ENCODE measurements at regions not wholly inside any gene's neighbourhood (a gene's known extent, or its start where the extent isn't known, plus 50 kb on each side); places are given as distances from the start of the nearest gene placed in this dataset.

DNA sequence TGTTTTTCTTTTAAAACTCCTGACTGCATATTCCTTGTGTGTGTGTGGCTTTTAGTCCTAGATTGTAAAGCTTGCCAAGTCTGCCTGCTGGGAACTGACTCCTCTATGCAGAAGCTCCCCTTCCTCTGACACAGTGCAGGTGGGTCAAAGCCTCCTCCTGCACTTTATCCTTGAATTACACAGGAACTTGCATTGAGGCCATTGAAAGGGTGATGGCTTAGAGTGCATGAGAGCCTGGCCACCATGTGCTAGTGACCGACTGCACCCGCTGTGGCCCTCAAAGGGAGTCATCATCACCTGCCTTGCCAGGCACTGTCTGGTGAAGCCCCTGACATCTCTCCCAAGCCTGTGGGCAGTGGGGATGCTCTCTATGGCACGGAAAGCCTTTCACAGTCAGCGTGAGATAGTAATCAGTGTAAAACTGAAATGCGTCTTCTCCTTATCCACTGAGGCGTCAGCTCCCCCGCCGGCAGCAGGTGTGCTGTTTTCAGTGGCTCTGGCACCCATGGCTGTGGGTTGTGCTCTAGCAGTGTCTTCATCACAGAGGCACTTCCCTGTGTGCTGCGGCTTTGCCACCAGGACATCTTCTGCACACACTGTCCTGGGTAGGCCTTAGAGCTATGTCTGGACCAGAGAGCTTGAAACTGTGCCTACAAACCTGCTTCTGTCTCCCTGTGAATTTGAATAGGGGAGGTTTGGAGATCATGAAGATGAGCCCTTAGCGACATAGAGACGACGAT is 87.9 kb downstream of the THBS2 start:
- no peak for DNase-seq

DNA sequence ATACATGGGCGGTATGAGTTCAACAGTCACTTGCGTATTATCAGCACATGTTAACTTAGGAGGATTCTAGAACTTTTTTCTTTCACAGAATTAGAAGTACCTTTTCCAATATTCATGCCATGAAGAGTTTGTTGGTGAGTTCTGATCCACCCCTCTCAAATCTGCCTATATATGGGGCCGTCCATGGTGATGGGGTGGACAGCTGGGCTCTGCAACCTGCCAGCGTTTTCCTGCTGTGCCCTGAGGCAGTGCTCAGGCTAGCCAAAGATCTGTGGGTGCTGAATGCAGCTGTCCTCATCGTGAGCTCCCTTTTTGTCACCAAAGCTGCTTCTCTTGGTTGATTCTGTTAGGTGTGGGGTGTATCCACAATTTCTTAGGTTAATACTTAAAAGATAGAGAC is 88.7 kb downstream of the THBS2 start:
- no peak for DNase-seq

DNA sequence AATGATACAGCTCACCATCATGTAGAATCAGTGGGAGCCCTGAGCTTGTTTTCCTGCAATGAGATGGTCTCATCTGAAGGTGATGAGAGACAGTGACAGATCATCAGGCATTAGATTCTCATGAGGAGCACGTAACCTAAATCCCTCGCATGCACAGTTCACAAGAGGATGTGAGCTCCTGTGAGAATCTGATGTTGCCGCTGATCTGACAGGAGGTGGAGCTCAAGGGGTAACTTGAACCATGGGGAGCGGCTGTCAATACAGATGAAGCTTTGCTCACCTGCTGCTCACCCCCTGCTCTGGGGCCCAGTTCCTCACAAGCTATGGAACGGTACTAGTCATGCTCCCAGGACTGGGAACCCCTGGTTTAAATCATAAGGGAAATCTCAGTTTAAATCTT is 89.2 kb downstream of the THBS2 start:
- no peak for DNase-seq

DNA sequence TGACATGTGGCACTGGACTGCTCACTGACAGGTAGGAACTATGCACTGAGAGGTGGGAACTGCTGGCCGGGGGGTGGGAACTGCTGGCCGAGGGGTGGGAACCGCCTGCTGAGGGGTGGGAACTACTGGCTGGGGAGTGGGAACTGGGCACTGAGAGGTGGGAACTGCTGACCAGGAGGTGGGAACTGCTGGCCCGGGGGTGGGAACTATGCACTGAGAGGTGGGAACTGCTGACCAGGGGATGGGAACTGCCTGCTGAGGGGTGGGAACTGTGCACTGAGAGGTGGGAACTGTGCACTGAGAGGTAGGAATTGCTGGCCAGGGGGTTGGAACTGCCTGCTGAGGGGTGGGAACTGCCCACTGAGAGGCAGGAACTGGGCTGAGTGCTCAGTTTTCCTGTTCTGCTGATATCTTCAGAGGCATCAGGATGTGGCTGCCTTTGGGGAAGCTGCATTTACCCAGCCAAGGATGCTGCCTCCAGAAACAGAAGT is 90.2 kb downstream of the THBS2 start:
- DNase-seq, result peak; percentile 61

DNA sequence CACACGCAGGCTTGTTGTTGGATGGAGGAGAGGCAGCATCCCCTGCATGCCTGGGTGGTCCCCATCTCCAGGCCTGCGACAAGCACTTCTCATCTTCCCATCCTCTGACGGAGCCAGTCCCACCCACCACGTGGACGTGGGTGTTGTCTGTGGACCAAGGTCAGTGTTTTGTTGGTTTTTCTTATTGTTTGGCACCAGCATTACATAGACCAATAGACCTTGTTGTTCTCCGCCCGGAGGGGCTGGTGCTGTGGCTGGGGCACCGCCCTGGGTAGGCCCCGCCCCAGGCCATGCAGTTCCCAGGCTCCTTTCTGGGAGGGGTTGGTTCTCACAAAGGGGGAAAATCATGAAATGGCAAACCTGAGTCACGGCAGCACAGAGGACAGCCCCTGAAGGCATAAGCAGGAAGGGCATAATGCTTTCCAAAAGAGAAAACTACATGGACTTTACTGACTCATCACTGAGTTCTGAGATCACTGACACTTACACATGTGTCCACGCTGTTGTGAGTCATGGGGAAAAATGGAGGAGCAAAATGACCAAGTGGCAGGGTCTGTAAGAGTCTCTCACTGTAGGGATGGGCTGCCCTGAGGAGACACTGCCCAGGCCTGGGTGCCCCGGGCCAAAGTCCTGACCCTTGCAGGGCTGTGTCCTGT is 90.8 kb downstream of the THBS2 start:
- no peak for DNase-seq

DNA sequence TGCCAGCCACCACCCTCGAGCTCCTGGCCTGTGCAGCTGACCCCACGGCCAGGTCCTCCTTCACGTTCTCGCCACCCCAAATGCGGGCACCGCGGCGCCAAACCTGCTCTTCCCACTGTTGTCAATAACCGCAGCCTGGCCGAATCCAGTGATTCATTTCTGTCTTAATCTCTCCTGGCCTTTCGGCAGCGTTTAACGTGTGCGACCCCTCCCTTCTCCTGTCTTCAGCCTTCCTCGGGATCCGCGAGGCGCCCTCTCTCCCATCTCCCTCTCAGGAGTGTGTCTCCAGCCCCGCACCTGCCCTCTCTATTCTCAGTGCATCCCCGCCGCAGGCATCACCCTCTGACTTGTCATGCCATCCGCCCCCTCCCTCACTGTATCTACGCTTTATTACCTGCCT is 91.4 kb downstream of the THBS2 start:
- DNase-seq, result no peak

DNA sequence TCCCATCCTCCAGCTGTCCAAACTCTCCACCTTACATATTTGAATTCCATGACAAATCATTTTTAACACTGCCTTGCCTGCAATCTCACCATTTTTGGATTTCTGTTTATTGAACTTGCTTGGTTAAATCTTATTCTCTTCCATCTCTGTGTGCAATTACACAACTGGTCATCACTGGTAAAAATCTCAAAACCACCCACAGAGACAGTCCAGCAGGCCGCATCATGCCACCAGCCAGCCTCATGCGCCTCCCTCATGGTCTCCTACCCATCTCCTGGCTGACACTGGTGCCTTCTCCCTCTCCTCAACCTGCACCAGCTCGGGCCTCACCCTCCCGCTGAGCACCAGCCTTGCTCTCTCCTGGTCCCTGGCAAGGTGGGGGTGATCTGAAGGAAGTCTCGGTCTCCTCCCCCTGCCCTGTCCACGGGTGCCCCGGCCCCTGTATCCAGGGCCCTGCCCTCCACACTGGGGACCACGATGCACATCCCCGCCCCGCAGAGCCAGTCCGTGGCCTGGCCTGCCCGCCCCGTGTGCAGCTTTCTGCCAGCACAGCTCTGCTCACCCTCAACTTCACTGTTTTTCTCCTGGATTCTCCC is 92.0 kb downstream of the THBS2 start:
- no peak for DNase-seq

DNA sequence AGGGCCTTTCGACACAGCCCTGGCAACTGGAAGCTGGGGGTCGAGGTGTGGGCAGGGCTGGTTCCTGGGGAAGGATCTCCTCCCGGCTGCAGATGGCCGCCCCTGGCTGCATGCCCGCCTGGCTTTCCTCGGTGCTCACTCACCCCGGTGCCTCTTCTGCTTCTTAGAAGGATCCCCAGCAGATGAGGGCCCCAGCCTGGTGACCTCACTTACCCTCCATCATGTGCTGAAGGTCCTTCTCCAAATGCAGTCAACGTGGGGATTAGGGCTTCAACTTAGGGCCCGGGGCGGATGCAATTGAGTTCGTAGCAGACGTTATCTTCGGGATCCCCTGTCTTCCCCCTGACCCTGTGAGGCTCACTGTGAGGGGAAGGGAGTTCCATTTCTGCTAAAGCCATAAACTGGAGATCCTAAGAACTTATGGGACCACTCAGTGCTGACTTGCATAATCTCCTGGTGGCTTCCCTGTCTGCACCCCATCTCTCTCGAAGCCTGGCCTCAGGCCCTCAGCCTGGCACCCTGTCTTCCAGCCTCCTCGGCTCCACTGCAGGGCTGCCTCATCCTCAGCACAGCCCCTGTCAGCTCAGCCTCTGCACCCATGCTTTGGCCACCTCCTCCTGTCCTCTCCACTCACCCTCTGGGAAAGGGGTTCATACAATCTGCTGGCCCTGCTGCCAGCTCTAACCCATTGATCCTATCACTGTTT is 92.6 kb downstream of the THBS2 start:
- DNase-seq, result no peak

DNA sequence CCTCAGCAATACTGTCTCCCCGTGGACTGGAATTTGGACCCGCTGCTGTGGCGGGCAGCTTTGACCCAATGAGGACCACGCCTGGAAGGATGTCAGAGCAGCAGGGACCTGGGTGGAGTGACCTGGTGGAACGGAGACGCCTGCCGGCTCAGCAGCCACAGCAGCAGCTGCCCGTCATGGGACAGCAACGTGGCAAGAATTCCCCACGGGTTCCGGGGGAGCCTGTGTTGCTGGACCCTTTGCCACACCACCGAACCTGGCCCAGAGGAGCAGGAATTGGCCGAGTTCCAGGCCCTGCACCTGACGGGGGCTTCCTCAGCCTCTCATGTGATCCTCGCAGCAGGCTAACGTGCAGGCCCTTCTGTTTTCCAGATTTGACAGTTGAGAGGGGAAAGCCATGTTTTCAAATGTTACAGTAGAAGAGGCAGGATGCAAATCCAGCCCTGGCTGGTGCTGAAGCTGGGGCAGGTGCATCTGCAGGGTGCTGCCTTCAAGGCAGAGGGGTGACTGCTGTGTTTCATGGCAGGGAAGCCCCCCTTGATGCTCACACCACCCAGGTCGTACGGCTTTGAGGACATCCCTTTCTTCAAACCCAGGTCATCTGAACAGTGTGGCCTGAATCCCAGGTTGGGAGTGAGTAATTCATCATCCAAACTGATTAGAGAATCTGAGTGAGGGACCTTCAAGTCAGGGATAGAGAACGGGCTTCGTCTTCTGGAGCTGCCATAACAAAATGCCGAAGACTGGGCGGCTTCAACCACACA is 93.4 kb downstream of the THBS2 start:
- DNase-seq, result no peak

DNA sequence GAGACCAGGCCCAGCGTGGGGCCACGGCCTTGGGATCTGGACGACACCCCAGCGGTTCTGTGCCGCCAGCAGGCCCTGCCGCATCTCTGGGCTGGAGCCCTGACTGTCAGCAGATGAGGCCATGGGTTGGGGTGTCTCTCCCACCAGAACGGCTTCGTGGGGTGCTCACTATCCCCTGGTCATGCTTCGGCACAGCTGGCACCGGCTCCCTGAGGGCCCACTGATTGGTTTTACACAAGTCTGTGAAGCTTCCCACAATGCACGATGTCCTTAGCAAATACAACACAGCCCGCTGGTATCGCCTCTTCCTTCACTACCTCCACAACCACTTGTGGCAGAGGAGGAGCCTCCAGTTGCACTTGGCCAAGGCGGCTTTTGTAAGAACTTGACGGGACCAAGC is 94.3 kb downstream of the THBS2 start:
- DNase-seq, result no peak

DNA sequence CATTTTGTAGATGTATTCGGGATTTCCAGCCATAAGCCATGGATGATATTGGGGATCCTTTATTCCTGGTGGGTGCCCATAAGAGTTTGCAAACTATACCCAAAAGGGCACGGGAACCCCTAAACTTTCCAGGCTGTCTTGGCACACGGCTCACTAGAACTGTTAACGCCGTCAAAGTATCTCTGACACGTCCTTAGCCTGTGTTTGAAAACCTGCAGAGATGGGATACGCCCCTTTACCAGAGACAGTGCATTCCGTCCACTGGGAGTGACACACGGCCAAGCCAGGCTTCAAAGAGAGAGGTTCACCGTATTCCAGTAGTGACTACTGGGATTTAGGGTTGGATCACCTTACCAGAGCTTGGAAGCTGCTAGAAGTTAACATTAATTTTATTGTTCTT is 95.0 kb downstream of the THBS2 start:
- no peak for DNase-seq

DNA sequence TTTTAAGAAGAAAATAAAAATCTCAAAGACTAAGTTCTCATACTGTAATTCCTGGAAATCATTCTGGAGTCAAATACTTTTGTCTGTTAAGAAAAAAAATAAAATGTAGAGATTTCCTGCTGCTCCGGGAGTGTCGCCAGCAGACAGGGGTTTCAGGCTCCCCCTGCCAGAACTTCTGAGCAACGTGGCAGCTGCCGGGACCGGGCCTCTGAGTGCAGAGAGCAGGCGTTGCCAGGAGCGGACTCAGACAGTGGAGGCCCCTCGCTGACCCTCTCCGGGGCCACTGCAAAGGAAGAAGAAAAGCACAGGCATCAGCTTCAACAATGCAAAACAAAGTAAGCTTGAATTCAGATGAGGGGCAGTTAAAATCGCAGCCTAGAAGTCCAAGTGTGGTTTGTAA is 95.5 kb downstream of the THBS2 start:
- no peak for DNase-seq

DNA sequence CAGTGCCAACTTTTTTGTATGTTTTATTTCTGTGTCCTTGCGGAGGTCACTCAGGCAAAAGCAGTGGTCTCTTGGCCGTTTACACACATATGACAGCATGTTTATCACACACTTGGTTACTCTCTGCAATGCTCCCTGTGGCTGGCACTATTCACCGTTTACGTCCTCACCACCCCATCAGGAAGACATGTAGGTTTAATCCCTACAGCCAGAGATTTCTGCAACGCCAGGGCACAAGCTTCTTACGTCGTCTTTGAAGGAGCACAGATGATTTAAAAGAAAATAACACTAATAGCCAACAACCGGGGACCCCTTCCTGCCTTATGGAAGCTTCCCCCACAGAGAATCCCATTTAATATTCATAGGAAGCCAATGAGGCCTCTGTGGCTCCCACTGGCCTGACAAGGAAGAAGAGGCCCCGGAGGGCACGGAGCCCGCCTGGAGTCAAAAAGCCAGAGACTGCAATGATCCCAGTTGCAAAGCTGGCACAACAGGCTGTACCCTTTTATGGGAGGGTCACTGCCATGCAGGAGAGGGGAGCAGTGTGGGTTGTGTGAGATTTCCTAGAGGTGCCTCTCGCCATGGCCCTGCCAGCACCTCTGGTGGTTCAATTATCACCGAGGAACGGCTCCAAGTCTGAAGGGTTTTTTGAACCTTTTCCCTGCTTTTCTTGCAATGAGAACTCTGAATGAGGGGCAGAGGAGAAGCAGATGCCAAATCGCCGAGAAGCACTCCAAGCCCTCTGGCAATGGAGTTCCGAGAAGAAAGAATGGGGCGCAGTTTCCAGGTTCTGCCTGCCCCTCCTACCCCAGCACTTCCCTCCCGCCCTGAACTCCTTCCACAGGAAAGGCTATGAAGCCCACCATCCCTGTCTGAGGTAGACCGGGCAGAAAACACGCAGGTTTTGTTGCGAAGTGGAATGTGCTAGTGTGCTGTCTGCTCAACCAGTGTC is 96.2 kb downstream of the THBS2 start:
- no peak for DNase-seq

DNA sequence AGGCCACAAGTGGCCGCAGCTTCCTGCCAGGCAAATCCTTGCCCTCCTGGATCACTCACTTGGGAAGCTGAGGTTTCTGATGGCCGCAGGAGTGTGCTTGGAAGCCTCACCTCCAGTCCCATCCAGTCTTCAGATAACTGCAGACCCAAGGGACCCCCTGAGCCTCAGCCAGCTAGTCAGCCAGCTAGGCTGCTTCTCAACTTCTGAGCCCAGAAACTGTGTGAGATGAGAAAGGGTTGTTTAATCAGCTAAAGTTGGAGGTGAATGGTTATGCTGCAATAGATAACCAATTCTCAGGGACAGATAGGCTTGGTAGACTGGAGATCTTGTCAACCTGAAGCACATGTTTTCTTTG is 96.9 kb downstream of the THBS2 start:
- no peak for DNase-seq

DNA sequence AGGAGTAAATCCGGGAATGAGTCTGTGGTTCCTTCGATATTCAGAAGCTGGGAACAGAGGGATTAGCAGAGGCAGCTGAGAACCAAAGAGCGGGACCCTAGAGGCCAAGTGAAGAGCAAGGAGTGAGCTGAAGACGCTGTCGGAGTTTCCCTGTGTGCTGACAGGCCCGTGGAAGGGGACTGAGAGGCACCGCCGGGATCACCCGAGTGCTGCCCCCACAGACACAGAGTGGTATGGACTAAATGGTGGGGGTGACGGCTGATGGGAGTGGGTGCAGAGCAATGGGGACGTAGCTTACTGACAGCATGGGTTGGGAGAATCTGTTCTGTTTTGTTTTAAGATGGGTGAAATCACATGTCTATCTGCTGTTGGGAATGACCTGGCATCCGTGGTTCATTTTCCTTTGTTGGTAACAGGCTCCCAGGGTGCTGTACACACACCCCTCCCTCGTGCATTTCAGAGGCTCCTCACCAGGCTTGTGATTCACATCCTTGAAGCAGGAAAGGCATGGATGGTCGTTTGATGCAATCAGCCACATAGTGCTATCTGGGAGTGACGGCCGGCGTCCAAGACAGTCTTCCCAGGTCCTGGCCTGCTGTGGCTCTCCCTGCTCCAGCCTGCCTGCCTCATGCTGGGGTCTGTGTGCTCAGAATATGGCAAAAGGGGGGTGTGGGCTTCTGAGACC is 97.4 kb downstream of the THBS2 start:
- no peak for DNase-seq

DNA sequence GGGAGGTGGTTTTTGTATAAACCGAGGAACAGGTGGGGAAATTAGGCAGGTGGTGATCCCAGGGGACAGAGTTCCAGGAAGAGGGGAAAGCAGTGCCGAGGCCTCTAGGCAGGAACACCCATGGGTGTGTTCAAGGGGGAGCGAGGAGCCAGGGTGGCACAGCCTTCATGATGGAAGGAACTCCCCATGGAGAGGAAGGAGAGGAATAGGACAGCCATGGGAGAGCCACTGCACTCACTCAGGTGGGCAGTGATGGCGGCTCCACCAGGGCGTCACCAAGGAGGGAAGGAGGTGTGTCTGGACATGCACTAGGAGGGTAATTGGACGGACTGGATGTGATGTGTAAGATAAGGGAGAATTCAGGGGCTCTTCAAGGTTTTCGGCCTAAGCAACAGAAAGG is 98.2 kb downstream of the THBS2 start:
- DNase-seq, result no peak

DNA sequence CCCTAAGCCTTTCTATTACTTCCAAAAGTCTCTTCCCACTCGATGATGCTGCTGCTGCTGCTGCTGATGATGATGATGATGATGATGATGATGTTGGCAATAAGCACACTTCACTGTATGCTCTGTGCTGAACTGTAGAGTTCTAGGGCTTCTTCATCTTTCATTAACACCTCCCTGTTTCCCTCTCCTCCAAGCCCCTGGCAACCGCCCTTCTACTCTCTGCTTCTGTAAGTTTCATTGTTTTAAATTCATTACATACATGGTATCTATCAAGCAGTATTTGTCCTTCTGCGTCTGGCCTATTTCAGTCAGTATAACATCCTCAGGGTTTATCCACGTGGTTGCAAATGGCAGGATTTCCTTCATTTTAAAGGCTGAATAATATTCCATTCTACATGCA is 100.2 kb downstream of the THBS2 start:
- no peak for DNase-seq

DNA sequence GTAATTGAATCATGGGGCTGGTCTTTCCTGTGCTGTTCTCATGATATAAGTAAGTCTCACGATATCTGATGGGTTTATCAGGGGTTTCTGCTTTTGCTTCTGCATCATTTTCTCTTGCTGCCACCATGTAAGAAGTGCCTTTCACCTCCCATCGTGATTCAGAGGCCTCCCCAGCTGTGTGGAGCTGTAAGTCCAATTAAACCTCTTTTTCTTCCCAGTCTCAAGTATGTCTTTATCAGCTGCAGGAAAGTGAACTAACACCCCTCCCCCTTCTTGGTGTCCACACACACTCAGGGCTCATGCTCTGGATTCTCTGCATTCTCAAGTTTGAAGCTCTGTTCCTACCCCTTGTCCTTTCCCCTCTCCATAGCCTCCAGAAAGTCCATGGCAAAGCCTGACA is 107.1 kb downstream of the THBS2 start:
- DNase-seq, result no peak

DNA sequence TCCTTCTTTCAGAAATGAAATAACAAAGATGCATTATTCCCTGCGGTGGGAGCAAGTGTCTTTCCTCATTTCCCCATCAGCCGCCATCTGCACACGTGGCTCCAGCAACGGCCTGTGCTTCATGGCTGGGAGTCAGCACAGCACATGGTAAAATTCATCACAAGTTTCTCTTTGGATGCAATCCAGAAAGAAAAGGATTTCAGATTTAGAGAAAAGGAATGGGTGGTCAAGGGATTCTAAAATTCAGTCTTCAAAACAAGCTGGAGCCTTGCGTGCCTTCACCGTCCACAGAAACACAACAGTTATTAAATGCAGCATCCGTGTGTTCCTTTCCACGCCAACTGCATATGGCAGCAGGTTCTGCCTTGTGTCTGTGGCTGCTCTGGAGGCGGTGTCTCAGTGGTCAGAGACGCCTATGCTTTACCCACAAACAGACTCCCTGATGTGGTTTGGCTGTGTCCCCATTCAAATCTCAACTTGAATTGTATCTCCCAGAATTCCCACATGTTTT is 107.6 kb downstream of the THBS2 start:
- no peak for DNase-seq

DNA sequence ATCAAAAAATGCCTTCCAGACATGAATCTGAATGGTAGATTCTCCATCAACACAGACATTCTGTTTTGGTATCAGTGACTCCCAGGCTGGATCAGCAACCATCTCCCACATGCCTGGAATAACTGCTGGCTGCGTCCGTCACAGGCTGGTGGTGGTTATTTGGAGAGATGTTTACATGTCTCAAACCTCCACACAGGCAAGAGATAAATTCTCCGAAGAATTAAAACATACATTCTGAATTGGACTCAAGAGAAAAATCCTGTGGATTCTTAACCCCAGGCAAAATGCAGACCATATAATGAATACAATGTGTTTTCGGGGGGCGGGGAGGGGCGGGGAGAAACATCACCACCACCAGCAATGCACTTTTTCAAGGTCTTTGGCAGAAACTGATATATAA is 108.2 kb downstream of the THBS2 start:
- DNase-seq, result no peak

DNA sequence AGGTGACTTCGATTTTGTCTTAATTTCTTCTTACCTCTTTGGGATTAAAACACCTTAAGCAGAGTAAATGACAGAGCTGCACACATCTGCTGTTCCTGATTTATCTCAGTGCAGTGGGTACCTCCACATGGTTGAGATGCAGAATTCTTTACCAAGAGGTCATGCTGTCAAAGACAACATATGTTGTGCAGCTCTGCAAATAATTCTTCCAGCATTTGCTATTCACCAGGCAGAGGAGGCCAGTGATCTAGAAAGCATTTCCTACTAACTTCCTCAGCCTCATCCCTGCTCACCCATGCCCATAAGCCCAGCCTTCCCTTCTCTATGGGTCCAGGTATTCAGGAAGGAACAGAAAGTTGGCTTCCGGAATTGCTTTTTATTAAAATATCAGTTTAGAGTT is 109.3 kb downstream of the THBS2 start:
- no peak for DNase-seq

Data from hematopoietic multipotent progenitor cell treated with erythropoietin and hydrocortisone succinate and interleukin-3 and kit ligand, for 4 days (in vitro differentiated cells).